Hematopoietic multipotent progenitor cell treated with erythropoietin and hydrocortisone succinate and interleukin-3 and kit ligand, for 6 days (in vitro differentiated cells): ENCODE measurements at regions not wholly inside any gene's neighbourhood (a gene's known extent, or its start where the extent isn't known, plus 50 kb on each side); places are given as distances from the start of the nearest gene placed in this dataset.

Experiments used
- DNase-seq: peaks from one replicate; pipeline ENCODE4 v3.0.0-alpha.2; 2015

GRCh38 chr20:16220826-16221225, 352.4 kb downstream of the KIF16B start:
- DNase-seq: no peak

DNA sequence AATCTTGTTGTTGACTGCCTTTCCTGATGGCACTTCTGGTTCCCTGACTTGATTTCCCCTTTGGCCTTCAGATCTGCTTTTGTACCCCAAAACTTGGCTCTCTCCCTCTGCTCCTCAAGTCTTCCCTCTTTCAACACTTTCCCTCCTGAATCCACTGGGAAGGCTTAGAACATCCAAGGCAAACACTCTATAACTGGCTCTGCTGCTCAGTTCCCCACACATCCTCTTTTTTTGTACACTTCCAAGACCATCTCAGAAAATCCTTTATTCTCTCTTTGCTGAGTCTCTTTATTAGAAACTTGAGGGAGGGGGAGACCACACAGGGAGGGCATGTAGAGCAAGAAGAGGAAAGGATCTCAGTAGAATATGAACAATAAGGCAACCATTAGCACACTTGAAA, 354.1 kb downstream of the KIF16B start:
- no peak for DNase-seq

GRCh38 chr20:16216914-16217230, 356.4 kb downstream of the KIF16B start:
- no peak for DNase-seq

- DNase-seq: no peak
These were observed 356.9 kb downstream of the KIF16B start for GRCh38 chr20:16216227-16216913.

GRCh38 chr20:16215041-16215440, 358.2 kb downstream of the KIF16B start:
- DNase-seq: no peak

GRCh38 chr20:16212790-16213189, 360.5 kb downstream of the KIF16B start:
- DNase-seq: no peak

GRCh38 chr20:16209951-16210361, 363.3 kb downstream of the KIF16B start:
- DNase-seq: no peak

DNA sequence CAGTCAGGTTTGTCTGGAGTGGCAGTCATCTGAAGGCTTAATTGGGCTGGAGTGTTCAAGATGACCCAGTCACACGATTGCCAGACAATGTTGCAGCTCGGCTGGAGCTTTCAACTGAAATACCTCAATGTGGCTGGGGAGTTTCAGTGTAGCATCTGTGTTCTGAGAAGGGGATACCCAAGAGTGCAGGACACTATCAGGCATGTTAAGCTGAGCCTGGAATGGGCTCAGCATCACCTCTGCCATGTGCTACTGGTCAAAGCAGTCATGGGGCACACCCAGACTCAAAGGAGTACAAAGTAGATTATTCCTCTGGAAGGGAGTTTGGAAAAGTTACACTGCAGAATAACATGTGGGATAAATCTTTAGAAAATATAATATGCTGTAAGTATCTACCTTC, 363.9 kb downstream of the KIF16B start:
- no peak for DNase-seq

DNA sequence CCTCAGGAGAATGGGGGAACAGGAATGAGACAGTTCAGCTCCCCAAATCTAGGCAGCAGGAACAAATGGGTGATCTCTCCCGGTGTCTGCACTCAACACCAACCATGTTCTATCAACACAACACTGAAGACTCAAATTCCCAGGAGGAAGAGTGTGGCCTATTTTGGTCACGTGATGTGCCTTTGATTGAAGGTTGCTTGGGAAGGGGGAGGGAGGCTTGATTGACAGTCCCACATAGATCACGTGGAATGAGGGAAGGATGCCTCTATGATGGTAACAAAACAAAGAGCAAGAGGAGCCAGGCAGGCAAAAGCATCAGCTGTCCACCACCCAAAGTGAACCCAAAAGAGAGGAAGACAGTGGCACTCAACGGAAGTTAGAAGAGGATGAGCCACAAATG, 364.8 kb downstream of the KIF16B start:
- no peak for DNase-seq

GRCh38 chr20:16206817-16207216, 366.4 kb downstream of the KIF16B start:
- DNase-seq: no peak

- no peak for DNase-seq
These were observed 367.7 kb downstream of the KIF16B start for GRCh38 chr20:16205507-16205906.

DNA sequence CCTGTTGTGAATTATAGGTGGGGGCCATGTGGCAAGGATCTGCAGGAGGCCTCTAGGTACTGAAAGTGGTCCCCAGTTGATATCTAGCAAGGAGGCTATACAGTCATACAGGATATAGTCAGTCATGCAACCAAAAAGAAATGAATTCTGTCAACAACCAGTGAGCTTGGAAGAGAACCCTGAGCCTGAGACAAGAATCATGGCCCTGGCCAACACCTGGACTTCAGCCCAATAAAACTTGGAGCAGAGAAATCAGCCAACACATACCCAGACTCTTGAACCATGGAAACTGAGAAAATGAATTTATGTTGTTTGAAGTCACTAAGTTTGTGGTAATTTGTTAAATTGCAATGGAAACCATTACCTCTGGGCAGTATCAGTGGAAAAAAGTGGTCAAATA, 370.2 kb downstream of the KIF16B start:
- no peak for DNase-seq

- DNase-seq: no peak
These were observed 372.1 kb downstream of the KIF16B start for GRCh38 chr20:16201191-16201590.

GRCh38 chr20:16197696-16198095, 375.6 kb downstream of the KIF16B start:
- no peak for DNase-seq

GRCh38 chr20:16195671-16196070, 377.6 kb downstream of the KIF16B start:
- no peak for DNase-seq

DNA sequence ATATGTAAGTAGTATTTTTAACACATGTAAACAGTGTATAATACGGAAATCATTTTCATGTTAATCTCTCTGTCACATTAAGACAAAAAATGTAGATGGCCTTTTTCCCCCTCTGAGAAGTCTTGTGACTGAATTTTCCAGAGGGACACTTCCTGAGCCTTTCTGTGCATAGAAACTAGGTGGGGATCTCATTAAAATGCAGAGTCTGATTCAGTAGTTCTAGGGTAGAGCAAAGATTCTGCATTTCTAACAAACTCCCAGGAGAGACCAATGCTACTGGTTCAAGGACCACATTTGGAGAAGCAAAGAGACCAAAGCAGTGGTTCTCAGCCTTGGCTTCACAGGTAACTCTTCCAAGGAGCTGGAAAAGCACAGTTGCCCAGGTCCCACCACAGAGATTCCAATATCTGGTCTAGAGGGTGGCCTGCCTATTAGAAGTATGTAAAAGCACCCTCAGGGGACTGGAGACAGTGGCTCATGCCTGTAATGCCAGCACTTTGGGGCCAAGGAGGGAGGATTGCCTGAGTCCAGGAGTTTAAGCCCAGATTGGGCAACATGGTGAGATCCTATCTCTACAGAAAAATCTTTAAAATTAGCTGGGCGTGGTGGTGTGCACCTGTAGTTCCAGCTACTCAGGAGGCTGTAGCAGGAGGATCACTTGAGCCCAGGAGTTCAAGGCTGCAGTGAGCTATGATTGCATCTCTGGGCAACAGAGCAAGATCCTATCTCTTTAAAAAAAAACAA, 378.5 kb downstream of the KIF16B start:
- no peak for DNase-seq

- no peak for DNase-seq
These were observed 381.8 kb downstream of the KIF16B start for GRCh38 chr20:16191496-16191895.

- no peak for DNase-seq
These were observed 383.9 kb downstream of the KIF16B start for GRCh38 chr20:16189371-16189770.

DNA sequence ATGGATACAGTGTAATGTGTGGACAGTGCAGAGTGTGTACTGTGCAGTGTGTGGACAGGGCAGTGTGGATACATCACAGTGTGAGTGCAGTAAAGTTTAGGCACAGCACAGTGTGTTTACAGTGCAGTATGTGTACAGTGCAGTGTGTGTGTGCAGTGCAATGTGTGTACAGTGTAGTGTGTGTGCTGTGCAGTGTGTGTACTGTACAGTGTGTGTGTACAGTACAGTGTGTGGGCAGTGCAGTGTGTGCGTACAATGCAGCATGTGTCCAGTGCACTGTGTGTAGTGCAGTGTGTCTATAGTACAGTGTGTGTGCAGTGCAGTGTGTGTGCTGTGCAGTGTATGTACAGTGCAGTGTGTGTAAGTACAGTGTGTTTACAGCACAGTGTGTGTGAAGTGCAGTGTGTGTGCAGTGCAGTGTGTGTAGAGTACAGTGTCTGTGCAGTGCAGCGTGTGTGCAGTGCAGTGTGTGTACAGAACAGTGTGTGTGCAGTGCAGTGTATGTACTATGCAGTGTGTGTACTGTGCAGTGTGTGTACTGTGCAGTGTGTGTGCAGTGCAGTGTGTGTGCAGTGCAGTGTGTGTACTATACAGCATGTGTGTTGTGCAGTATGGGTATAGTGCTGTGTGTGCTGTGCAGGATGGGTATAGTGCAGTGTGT, 385.2 kb downstream of the KIF16B start:
- DNase-seq: no peak

DNA sequence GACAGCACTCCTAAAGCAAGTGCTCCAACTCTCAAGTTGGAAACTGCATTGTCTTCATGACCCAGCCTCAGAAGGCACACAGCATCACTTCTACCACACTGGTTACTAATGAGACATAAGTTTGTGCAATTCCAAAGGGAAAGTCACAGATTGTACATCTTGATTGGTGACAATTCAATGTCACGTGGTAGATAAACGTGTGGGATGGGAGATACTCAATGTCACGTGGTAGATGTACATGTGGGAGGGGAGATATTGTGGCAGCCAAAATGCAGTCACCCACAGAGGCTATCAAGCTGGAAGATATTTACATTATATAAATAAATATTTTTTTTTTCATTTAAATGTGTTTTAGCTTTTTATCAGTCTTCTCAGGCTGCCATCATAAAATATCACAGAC, 393.3 kb downstream of the KIF16B start:
- DNase-seq: no peak

- no peak for DNase-seq
These were observed 393.9 kb downstream of the KIF16B start for GRCh38 chr20:16179371-16179770.

GRCh38 chr20:16178546-16179135, 394.6 kb downstream of the KIF16B start:
- no peak for DNase-seq

DNA sequence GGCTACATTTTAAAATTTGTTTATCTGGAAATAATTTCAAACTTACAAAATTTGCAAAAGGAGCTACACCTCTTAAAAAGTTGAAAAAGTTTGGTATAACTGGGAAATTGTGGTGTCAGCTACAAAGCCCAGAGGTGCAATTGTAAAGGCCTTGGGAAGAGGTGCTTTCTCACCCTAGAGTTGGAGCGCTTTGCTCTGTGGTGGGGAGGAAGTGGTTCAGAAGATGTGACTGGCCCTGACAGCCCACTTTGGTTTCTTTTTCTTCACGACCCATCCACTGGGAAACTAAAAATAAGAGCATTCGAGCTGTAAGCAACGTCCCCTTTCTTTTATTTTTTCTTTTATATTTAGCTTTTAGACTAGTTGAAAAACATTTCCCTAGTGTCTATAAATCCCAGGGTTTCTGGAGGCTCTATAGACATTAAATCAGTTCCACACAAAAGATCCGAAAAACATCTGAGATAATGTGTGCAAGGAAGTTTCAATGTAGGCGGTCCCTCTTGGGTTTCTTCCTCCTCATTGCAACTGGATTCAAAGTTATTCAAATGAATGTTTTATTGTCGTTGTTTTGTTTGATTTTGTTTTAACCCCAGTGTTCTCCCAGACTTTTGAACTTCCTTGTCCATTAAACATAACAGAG, 397.8 kb downstream of the KIF16B start:
- no peak for DNase-seq
